PC-9 (cell line): ENCODE measurements at regions not wholly inside any gene's neighbourhood (a gene's known extent, or its start where the extent isn't known, plus 50 kb on each side); places are given as distances from the start of the nearest gene placed in this dataset.
A peak's percentile ranks its signal among the peaks of the same experiment; 100 is the strongest.

Experiments
- BruUV-seq: library from RNA; stranded (reverse); fragments of 400-500 nt; replicated peaks from 2 replicates; lab custom pipeline; 2021; lab: Mats Ljungman, UMichigan
- CTCF ChIA-PET: fragments of 300-600 bp; sonication (Branson Sonifier 250); formaldehyde crosslinking; loops from one replicate; lab custom pipeline; 2022; ENCODE audit warnings: antibody characterized with exemption; lab: Charles Lee
- POLR2A ChIA-PET: fragments of 300-600 bp; sonication (Branson Sonifier 250); formaldehyde crosslinking; loops from one replicate; lab custom pipeline; 2022; ENCODE audit warnings: antibody characterized with exemption; ENCODE audit not compliant: unreplicated experiment; lab: Charles Lee
- DNase-seq, 2 experiments: peaks; one replicate each; pipeline versions ENCODE4 v3.0.0 to v3.0.0-alpha.2; 2015 to 2022; ENCODE audit warnings: mixed read lengths in 1 of 2
- H2AFZ ChIP-seq: fragments of 200-600 bp; sonication (generic); 2 replicates; pipeline ENCODE4 v1.8.1; 2017; ENCODE audit warnings: antibody characterized with exemption
- H3F3A ChIP-seq: fragments of 200-600 bp; sonication (generic); 2 replicates; pipeline ENCODE4 v1.8.1; 2017; ENCODE audit warnings: antibody characterized with exemption, mild to moderate bottlenecking, low read depth; ENCODE audit not compliant: insufficient read depth
- H3K27ac ChIP-seq: fragments of 200-600 bp; sonication (generic); 2 replicates; pipeline ENCODE4 v1.6.1; 2016; ENCODE audit warnings: mixed run types
- H3K27me3 ChIP-seq: fragments of 200-600 bp; sonication (generic); 2 replicates; pipeline ENCODE4 v1.6.1; 2016; ENCODE audit warnings: low read depth, mixed run types; ENCODE audit not compliant: insufficient read depth
- H3K36me3 ChIP-seq: fragments of 200-600 bp; sonication (generic); 2 replicates; pipeline ENCODE4 v1.6.1; 2016; ENCODE audit warnings: low read depth, mixed run types
- H3K4me1 ChIP-seq: fragments of 200-600 bp; sonication (generic); replicated peaks from 2 replicates; pipeline ENCODE4 v1.6.1; 2016; ENCODE audit warnings: mixed run types; ENCODE audit not compliant: insufficient read depth
- H3K4me2 ChIP-seq: fragments of 200-600 bp; sonication (generic); 2 replicates; pipeline ENCODE4 v1.6.1; 2017; ENCODE audit warnings: mixed run types
- H3K4me3 ChIP-seq: fragments of 200-600 bp; sonication (generic); 2 replicates; pipeline ENCODE4 v1.6.1; 2016; ENCODE audit warnings: mixed run types
- H3K79me2 ChIP-seq: fragments of 200-600 bp; sonication (generic); 2 replicates; pipeline ENCODE4 v1.6.1; 2017; ENCODE audit warnings: low read depth, mixed run types
- H3K9me2 ChIP-seq: fragments of 200-600 bp; sonication (generic); 2 replicates; pipeline ENCODE4 v1.8.1; 2017; ENCODE audit warnings: mild to moderate bottlenecking; ENCODE audit not compliant: insufficient read depth
- H3K9me3 ChIP-seq: fragments of 200-600 bp; sonication (generic); 2 replicates; pipeline ENCODE4 v1.8.1; 2016; ENCODE audit warnings: low read depth; ENCODE audit not compliant: insufficient read depth
- H4K20me1 ChIP-seq: fragments of 200-600 bp; sonication (generic); 2 replicates; pipeline ENCODE4 v1.8.1; 2017; ENCODE audit not compliant: insufficient read depth
- EZH2 ChIP-seq: fragments of 200-600 bp; sonication (generic); IDR thresholded peaks from 2 replicates; pipeline ENCODE4 v1.8.0; 2017; ENCODE audit warnings: antibody characterized with exemption, low read depth
- intact Hi-C: fragments of 100-400 bp; cut with micrococcal nuclease; formaldehyde crosslinking; loops from one replicate; pipeline ENCODE4 v1.10.0; 2022; ENCODE audit not compliant: unreplicated experiment
- TF ChIP-seq, protein P1 (sequence below): fragments of 200-600 bp; sonication (generic); conservative IDR thresholded peaks from 2 replicates; pipeline ENCODE4 v1.6.1; 2017; ENCODE audit warnings: mixed run types, antibody characterized with exemption, mild to moderate bottlenecking, moderate library complexity

GRCh38 chr18:8944871-8945245 is 157.6 kb upstream of the NDUFV2 start:
- H3K27ac ChIP-seq: no peak overlapping the region

DNA sequence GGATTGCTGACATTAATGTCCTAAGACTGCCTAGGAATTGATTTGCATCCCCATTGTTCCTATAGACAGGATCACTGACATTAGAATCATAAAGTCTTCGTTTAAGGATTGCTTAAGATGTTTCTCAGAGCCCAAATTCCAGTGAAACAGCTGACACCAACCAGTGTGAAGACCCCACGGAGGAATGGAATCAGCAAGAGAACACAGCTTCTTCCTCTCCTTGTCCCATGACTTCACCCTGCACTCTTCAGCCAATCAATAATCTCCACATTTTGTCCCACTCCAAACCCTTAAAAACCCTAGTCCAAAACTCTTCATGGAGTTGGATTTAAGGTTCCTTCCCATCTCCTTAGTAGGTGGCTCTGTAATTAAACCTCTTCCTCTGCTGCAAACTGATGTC is 157.0 kb upstream of the NDUFV2 start:
- Histone ChIP-seq H3K27ac (no peak overlapping the region), H3K9me3 (peaks cover 7% of the 10 kb centered on the region; the same call in 1 of the 2 replicates), H3K4me3 (no peak overlapping the region), H3K27me3 (no peaks in the 10 kb centered on the region), H3K36me3 (0 out of 2 replicates have a peak, but pooled peaks cover 3% of the 10 kb centered on the region), H3K79me2 (no peaks in the 10 kb centered on the region), H4K20me1 (no peaks in the 10 kb centered on the region), H3K9me2 (no peaks in the 10 kb centered on the region), H3K4me1 (peaks cover 36% of the 10 kb centered on the region), H2AFZ (no peak overlapping the region), H3F3A (peaks cover 23% of the 10 kb centered on the region), H3K4me2 (no peak overlapping the region)
- intact Hi-C loops: loop anchor here (5.0 kb wide), 1 partner anchor 83 kb away; no protein-coding TSS in a partner anchor
- CTCF ChIA-PET: no interaction called here
- POLR2A ChIA-PET: no interaction called here
- DNase-seq: no peak
- TF ChIP-seq EZH2: no peak
- TF ChIP-seq, protein P1, sequence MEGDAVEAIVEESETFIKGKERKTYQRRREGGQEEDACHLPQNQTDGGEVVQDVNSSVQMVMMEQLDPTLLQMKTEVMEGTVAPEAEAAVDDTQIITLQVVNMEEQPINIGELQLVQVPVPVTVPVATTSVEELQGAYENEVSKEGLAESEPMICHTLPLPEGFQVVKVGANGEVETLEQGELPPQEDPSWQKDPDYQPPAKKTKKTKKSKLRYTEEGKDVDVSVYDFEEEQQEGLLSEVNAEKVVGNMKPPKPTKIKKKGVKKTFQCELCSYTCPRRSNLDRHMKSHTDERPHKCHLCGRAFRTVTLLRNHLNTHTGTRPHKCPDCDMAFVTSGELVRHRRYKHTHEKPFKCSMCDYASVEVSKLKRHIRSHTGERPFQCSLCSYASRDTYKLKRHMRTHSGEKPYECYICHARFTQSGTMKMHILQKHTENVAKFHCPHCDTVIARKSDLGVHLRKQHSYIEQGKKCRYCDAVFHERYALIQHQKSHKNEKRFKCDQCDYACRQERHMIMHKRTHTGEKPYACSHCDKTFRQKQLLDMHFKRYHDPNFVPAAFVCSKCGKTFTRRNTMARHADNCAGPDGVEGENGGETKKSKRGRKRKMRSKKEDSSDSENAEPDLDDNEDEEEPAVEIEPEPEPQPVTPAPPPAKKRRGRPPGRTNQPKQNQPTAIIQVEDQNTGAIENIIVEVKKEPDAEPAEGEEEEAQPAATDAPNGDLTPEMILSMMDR: no peak
- no TSS peak for BruUV-seq

More at GRCh38 chr18:8944871-8945245, 157.6 kb upstream of the NDUFV2 start:
- H3K4me2 ChIP-seq: no peak overlapping the region
- H3K36me3 ChIP-seq: 0 out of 2 replicates have a peak, but pooled peaks cover 3% of the 10 kb centered on the region
- TF ChIP-seq, protein P1: no peak
- TF ChIP-seq EZH2: no peak
- H3K9me3 ChIP-seq: peaks cover 7% of the 10 kb centered on the region; the same call in 1 of the 2 replicates
- POLR2A ChIA-PET: no interaction called here
- H2AFZ ChIP-seq: no peak overlapping the region
- no peaks in the 10 kb centered on the region for H3K79me2 ChIP-seq
- intact Hi-C loops: loop anchor here (5.0 kb wide), 1 partner anchor 83 kb away; no protein-coding TSS in a partner anchor
- H3K9me2 ChIP-seq: no peaks in the 10 kb centered on the region
- H3K4me3 ChIP-seq: no peak overlapping the region
- no peaks in the 10 kb centered on the region for H4K20me1 ChIP-seq
- no TSS peak for BruUV-seq
- peaks cover 23% of the 10 kb centered on the region for H3F3A ChIP-seq
- CTCF ChIA-PET: no interaction called here
- no peak for DNase-seq
- peaks cover 36% of the 10 kb centered on the region for H3K4me1 ChIP-seq
- H3K27me3 ChIP-seq: no peaks in the 10 kb centered on the region

- peak overlapping the region; percentile 48 for H3K27ac ChIP-seq
- DNase-seq: peak in 1 of 2 experiments; percentile 75
- POLR2A ChIA-PET: no interaction called here
- intact Hi-C loops: loop anchor here (5.0 kb wide), 1 partner anchor 84 kb away; no protein-coding TSS in a partner anchor
- H2AFZ ChIP-seq: no peak overlapping the region
- no TSS peak for BruUV-seq
- H3K9me2 ChIP-seq: no peaks in the 10 kb centered on the region
- H3K4me3 ChIP-seq: no peak overlapping the region
- no peaks in the 10 kb centered on the region for H4K20me1 ChIP-seq
- H3K9me3 ChIP-seq: peaks cover 7% of the 10 kb centered on the region; the same call in 1 of the 2 replicates
- peaks cover 37% of the 10 kb centered on the region for H3K4me1 ChIP-seq
- CTCF ChIA-PET: no interaction called here
- TF ChIP-seq, protein P1: no peak
- no peak for TF ChIP-seq EZH2
- no peak overlapping the region for H3K4me2 ChIP-seq
- 0 out of 2 replicates have a peak, but pooled peaks cover 3% of the 10 kb centered on the region for H3K36me3 ChIP-seq
- H3F3A ChIP-seq: peaks cover 23% of the 10 kb centered on the region
- H3K79me2 ChIP-seq: no peaks in the 10 kb centered on the region
- no peaks in the 10 kb centered on the region for H3K27me3 ChIP-seq
These were observed 156.2 kb upstream of the NDUFV2 start for GRCh38 chr18:8946066-8946838.
